Neural cell (in vitro differentiated cells): ENCODE measurements at regions not wholly inside any gene's neighbourhood (a gene's known extent, or its start where the extent isn't known, plus 50 kb on each side); places are given as distances from the start of the nearest gene placed in this dataset.

Source experiments
- H2AFZ ChIP-seq: fragments of 200-600, 300-800 bp; sonication (generic), shearing (Covaris generic); 2 replicates; pipeline ENCODE4 v1.6.0; 2014; ENCODE audit warnings: low read depth, mild to moderate bottlenecking, antibody characterized with exemption, low read length, moderate library complexity
- H3F3A ChIP-seq: fragments of 200-600 bp; shearing (Covaris generic); 2 replicates; pipeline ENCODE4 v1.6.1; 2016; ENCODE audit warnings: mild to moderate bottlenecking, moderate library complexity, mixed read lengths, antibody characterized with exemption, low read length; ENCODE audit not compliant: insufficient read depth, poor library complexity, severe bottlenecking
- H3K27ac ChIP-seq: fragments of 200-600, 300-800 bp; sonication (generic), shearing (Covaris generic); 2 replicates; pipeline ENCODE4 v1.5.1; 2014; ENCODE audit warnings: mild to moderate bottlenecking, low read length, moderate library complexity
- H3K27me3 ChIP-seq: fragments of 300-800, 200-600 bp; sonication (generic), shearing (Covaris generic); 2 replicates; pipeline ENCODE4 v1.6.0; 2014; ENCODE audit warnings: mild to moderate bottlenecking, low read depth, low read length, moderate library complexity; ENCODE audit not compliant: insufficient read depth
- H3K36me3 ChIP-seq: fragments of 300-800, 200-600 bp; sonication (generic), shearing (Covaris generic); 2 replicates; pipeline ENCODE4 v1.5.1; 2014; ENCODE audit warnings: mild to moderate bottlenecking, antibody characterized with exemption, low read length, moderate library complexity; ENCODE audit not compliant: insufficient read depth
- H3K4me2 ChIP-seq: fragments of 300-800, 200-600 bp; sonication (generic), shearing (Covaris generic); 2 replicates; pipeline ENCODE4 v1.6.0; 2014; ENCODE audit warnings: mild to moderate bottlenecking, low read length
- H3K4me3 ChIP-seq: fragments of 300-800, 200-600 bp; sonication (generic), shearing (Covaris generic); 2 replicates; pipeline ENCODE4 v1.5.1; 2014; ENCODE audit warnings: mild to moderate bottlenecking, low read length, moderate library complexity
- H3K79me2 ChIP-seq: fragments of 200-600 bp; shearing (Covaris generic); replicated peaks from 2 replicates; pipeline ENCODE4 v1.6.0; 2014; ENCODE audit warnings: mild to moderate bottlenecking, low read length, moderate library complexity; ENCODE audit not compliant: insufficient read depth
- H3K9ac ChIP-seq: fragments of 300-800, 200-600 bp; sonication (generic), shearing (Covaris generic); 2 replicates; pipeline ENCODE4 v1.6.1; 2016; ENCODE audit warnings: mild to moderate bottlenecking, low read length, mixed read lengths
- H3K9me2 ChIP-seq: fragments of 200-600 bp; shearing (Covaris generic); 2 replicates; pipeline ENCODE4 v1.6.1; 2016; ENCODE audit warnings: mild to moderate bottlenecking, low read length, mixed read lengths; ENCODE audit not compliant: insufficient read depth
- H3K9me3 ChIP-seq: fragments of 200-600, 300-800 bp; sonication (generic), shearing (Covaris generic); 2 replicates; pipeline ENCODE4 v1.6.1; 2016; ENCODE audit warnings: mild to moderate bottlenecking, mixed run types, low read length, moderate library complexity, mixed read lengths
- H4K20me1 ChIP-seq: fragments of 200-600 bp; shearing (Covaris generic); 2 replicates; pipeline ENCODE4 v1.6.1; 2016; ENCODE audit warnings: mild to moderate bottlenecking, mixed run types; ENCODE audit not compliant: insufficient read depth
- CTCF ChIP-seq: fragments of 450-650 bp; IDR thresholded peaks from 2 replicates; pipeline ENCODE4 v1.5.1; 2014; ENCODE audit warnings: antibody characterized with exemption, mild to moderate bottlenecking, moderate library complexity; ENCODE audit not compliant: poor library complexity, severe bottlenecking
- EP300 ChIP-seq: fragments of 450-650 bp; conservative IDR thresholded peaks from 2 replicates; pipeline ENCODE4 v1.6.1; 2014; ENCODE audit warnings: antibody characterized with exemption, mild to moderate bottlenecking, moderate library complexity; ENCODE audit not compliant: poor library complexity, severe bottlenecking
- EZH2 ChIP-seq: fragments of 200-600, 300-800 bp; shearing (Covaris generic), sonication (generic); IDR thresholded peaks from 2 replicates; pipeline ENCODE4 v1.6.1; 2014; ENCODE audit warnings: antibody characterized with exemption, low read length, borderline replicate concordance, mild to moderate bottlenecking; ENCODE audit not compliant: insufficient read depth, poor library complexity, severe bottlenecking
- MXI1 ChIP-seq: fragments of 450-650 bp; conservative IDR thresholded peaks from 2 replicates; pipeline ENCODE4 v1.6.1; 2014; ENCODE audit warnings: antibody characterized with exemption, mild to moderate bottlenecking; ENCODE audit not compliant: poor library complexity, severe bottlenecking
- POLR2AphosphoS5 ChIP-seq: IDR thresholded peaks from 2 replicates; pipeline ENCODE4 v1.6.1; 2012
- RAD21 ChIP-seq: fragments of 450-650 bp; conservative IDR thresholded peaks from 2 replicates; pipeline ENCODE4 v1.6.1; 2014; ENCODE audit warnings: antibody characterized with exemption, mild to moderate bottlenecking, moderate library complexity
- REST ChIP-seq: IDR thresholded peaks from 2 replicates; pipeline ENCODE4 v1.6.1; 2012; ENCODE audit warnings: borderline replicate concordance
- SMC3 ChIP-seq: fragments of 450-650 bp; conservative IDR thresholded peaks from 2 replicates; pipeline ENCODE4 v1.6.1; 2014; ENCODE audit warnings: antibody characterized with exemption, mild to moderate bottlenecking, moderate library complexity; ENCODE audit not compliant: poor library complexity
- TAF1 ChIP-seq: IDR thresholded peaks from 2 replicates; pipeline ENCODE4 v1.6.1; 2012; ENCODE audit warnings: low read depth

GRCh38 chr2:177141866-177142265 lies 70.7 kb upstream of the HNRNPA3 start:
- no peak overlapping the region for H3K4me2 ChIP-seq
- TF ChIP-seq TAF1: no peak
- TF ChIP-seq SMC3: no peak
- TF ChIP-seq EZH2: no peak
- no peak for TF ChIP-seq EP300
- TF ChIP-seq MXI1: no peak
- TF ChIP-seq REST: no peak
- TF ChIP-seq RAD21: no peak
- no peak for TF ChIP-seq CTCF
- no peak for TF ChIP-seq POLR2AphosphoS5

GRCh38 chr2:177143444-177143843 lies 69.2 kb upstream of the HNRNPA3 start:
- H3K27me3 ChIP-seq: peaks cover 12% of the 10 kb centered on the region
- TF ChIP-seq REST: no peak
- TF ChIP-seq POLR2AphosphoS5: no peak
- TF ChIP-seq TAF1: no peak
- TF ChIP-seq RAD21: no peak
- no peak for TF ChIP-seq EP300
- no peak for TF ChIP-seq CTCF
- TF ChIP-seq SMC3: no peak
- TF ChIP-seq EZH2: no peak
- no peak for TF ChIP-seq MXI1
- H3K9me2 ChIP-seq: no peaks in the 10 kb centered on the region
- H3K9me3 ChIP-seq: no peaks in the 10 kb centered on the region
- H3K9ac ChIP-seq: no peak overlapping the region
- no peak overlapping the region for H2AFZ ChIP-seq
- no peak overlapping the region for H3K27ac ChIP-seq
- H3K4me3 ChIP-seq: no peak overlapping the region
- no peaks in the 10 kb centered on the region for H3K79me2 ChIP-seq
- no peaks in the 10 kb centered on the region for H3K36me3 ChIP-seq
- H4K20me1 ChIP-seq: no peaks in the 10 kb centered on the region
- H3K4me2 ChIP-seq: no peak overlapping the region
- H3F3A ChIP-seq: no peaks in the 10 kb centered on the region

More at GRCh38 chr2:177141866-177142265, 70.7 kb upstream of the HNRNPA3 start:
- no peaks in the 10 kb centered on the region for H3K9me2 ChIP-seq
- no peaks in the 10 kb centered on the region for H3F3A ChIP-seq
- H3K27me3 ChIP-seq: no peaks in the 10 kb centered on the region
- H3K79me2 ChIP-seq: no peaks in the 10 kb centered on the region
- no peak overlapping the region for H2AFZ ChIP-seq
- H3K27ac ChIP-seq: no peak overlapping the region
- no peak overlapping the region for H3K9ac ChIP-seq
- no peaks in the 10 kb centered on the region for H4K20me1 ChIP-seq
- no peaks in the 10 kb centered on the region for H3K9me3 ChIP-seq
- no peak overlapping the region for H3K4me3 ChIP-seq
- no peaks in the 10 kb centered on the region for H3K36me3 ChIP-seq
